Inflammatory macrophage (primary cell): ENCODE measurements at regions not wholly inside any gene's neighbourhood (a gene's known extent, or its start where the extent isn't known, plus 50 kb on each side); places are given as distances from the start of the nearest gene placed in this dataset.
A peak's percentile ranks its signal among the peaks of the same experiment; 100 is the strongest.
"Not testable (repeated sequence)": the region's sequence is repeated elsewhere in the genome, so short reads cannot be mapped to it uniquely, and the experiment has no call there.

Experiments used
- DNase-seq, 2 donors: peaks; one replicate each; pipeline ENCODE4 v3.0.0-alpha.2; 2020 to 2022

- no peak for DNase-seq
Measured at GRCh38 chr13:21228738-21229137, 52.3 kb downstream of the MRPL57 start.

GRCh38 chr13:21229241-21230024 is 53.0 kb downstream of the MRPL57 start:
- no peak for DNase-seq

GRCh38 chr13:21230516-21230915 is 54.1 kb downstream of the MRPL57 start:
- no peak for DNase-seq

GRCh38 chr13:21231426-21231940 is 55.0 kb downstream of the MRPL57 start:
- DNase-seq = no peak

GRCh38 chr13:21232196-21232595 is 55.7 kb downstream of the MRPL57 start:
- no peak for DNase-seq

- no peak for DNase-seq
Measured at GRCh38 chr13:21232599-21232998, 56.1 kb downstream of the MRPL57 start.

- no peak for DNase-seq
Measured at GRCh38 chr13:21233086-21233485, 56.6 kb downstream of the MRPL57 start.

- DNase-seq = no peak
Measured at GRCh38 chr13:21234526-21234925, 58.1 kb downstream of the MRPL57 start.

GRCh38 chr13:21235174-21235573 is 58.7 kb downstream of the MRPL57 start:
- DNase-seq = no peak

GRCh38 chr13:21237081-21237480 is 60.6 kb downstream of the MRPL57 start:
- no peak for DNase-seq

GRCh38 chr13:21238267-21238666 is 61.8 kb downstream of the MRPL57 start:
- no peak for DNase-seq

- DNase-seq = peak; percentile 35 to 49
Measured at GRCh38 chr13:21240586-21240985, 64.1 kb downstream of the MRPL57 start.

- no peak for DNase-seq
Measured at GRCh38 chr13:21242236-21242635, 65.8 kb downstream of the MRPL57 start.

- DNase-seq = no peak
Measured at GRCh38 chr13:21243045-21243897, 66.8 kb downstream of the MRPL57 start.

- not testable (repeated sequence) for DNase-seq
Measured at GRCh38 chr13:21243898-21244184, 67.4 kb downstream of the MRPL57 start.

GRCh38 chr13:21246761-21247452 is 70.4 kb downstream of the MRPL57 start:
- no peak for DNase-seq

GRCh38 chr13:21256351-21256761 is 79.9 kb downstream of the MRPL57 start:
- no peak for DNase-seq

- no peak for DNase-seq
Measured at GRCh38 chr13:21256891-21257290, 80.4 kb downstream of the MRPL57 start.

GRCh38 chr13:21259571-21260455 is 83.4 kb downstream of the MRPL57 start:
- DNase-seq = no peak

GRCh38 chr13:21260561-21261290 is 84.3 kb downstream of the MRPL57 start:
- not testable (repeated sequence) for DNase-seq

- not testable (repeated sequence) for DNase-seq
Measured at GRCh38 chr13:21261487-21262216, 85.2 kb downstream of the MRPL57 start.
